GM06990 (cell line): ENCODE measurements at regions not wholly inside any gene's neighbourhood (a gene's known extent, or its start where the extent isn't known, plus 50 kb on each side); places are given as distances from the start of the nearest gene placed in this dataset.
"Not testable (repeated sequence)": the region's sequence is repeated elsewhere in the genome, so short reads cannot be mapped to it uniquely, and the experiment has no call there.

Source experiments
- DNase-seq: peaks from one replicate; pipeline ENCODE4 v3.0.0-alpha.2; 2011; ENCODE audit not compliant: insufficient read length; ENCODE audit errors: extremely low read depth
- H3K27me3 ChIP-seq: replicated peaks from 2 replicates; pipeline ENCODE4 v1.6.0; 2011; ENCODE audit warnings: low read length; ENCODE audit not compliant: control insufficient read depth, insufficient read depth
- H3K36me3 ChIP-seq: 2 replicates; pipeline ENCODE4 v1.5.1; 2011; ENCODE audit warnings: low read length; ENCODE audit not compliant: control insufficient read depth, insufficient read depth
- H3K4me3 ChIP-seq: replicated peaks from 2 replicates; pipeline ENCODE4 v1.5.1; 2011; ENCODE audit warnings: low read depth, mild to moderate bottlenecking, control low read depth, low read length
- TF ChIP-seq, protein P1 (sequence below): IDR thresholded peaks from 2 replicates; pipeline ENCODE4 v1.5.1; 2011; ENCODE audit warnings: low read length, control low read depth, mild to moderate bottlenecking, inconsistent platforms; ENCODE audit not compliant: insufficient read depth, poor library complexity, severe bottlenecking

DNA sequence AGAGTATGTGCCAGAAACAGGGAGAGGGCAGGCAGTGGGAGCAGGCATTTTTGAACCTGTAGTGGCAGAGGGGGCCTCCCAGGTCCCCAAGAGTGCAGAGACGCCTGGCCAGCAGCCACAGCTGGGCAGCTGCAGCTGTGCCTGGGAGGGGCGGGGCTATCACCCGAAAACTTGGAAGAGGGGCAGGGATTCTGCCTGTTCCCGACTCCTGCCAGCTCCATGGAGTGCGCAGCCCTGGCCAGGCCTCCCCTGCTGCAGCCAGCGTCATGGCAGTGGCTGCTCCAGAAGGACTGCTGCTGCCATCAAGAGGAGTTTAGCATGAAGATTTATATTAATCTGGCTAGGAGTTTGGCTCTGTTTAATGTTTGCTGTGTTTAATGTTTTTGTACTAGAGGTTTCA is 532.1 kb upstream of the PITX2 start:
- TF ChIP-seq, protein P1, sequence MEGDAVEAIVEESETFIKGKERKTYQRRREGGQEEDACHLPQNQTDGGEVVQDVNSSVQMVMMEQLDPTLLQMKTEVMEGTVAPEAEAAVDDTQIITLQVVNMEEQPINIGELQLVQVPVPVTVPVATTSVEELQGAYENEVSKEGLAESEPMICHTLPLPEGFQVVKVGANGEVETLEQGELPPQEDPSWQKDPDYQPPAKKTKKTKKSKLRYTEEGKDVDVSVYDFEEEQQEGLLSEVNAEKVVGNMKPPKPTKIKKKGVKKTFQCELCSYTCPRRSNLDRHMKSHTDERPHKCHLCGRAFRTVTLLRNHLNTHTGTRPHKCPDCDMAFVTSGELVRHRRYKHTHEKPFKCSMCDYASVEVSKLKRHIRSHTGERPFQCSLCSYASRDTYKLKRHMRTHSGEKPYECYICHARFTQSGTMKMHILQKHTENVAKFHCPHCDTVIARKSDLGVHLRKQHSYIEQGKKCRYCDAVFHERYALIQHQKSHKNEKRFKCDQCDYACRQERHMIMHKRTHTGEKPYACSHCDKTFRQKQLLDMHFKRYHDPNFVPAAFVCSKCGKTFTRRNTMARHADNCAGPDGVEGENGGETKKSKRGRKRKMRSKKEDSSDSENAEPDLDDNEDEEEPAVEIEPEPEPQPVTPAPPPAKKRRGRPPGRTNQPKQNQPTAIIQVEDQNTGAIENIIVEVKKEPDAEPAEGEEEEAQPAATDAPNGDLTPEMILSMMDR: no peak
- H3K36me3 ChIP-seq: no peaks in the 10 kb centered on the region
- DNase-seq: no peak
- H3K27me3 ChIP-seq: no peaks in the 10 kb centered on the region
- no peak overlapping the region for H3K4me3 ChIP-seq

DNA sequence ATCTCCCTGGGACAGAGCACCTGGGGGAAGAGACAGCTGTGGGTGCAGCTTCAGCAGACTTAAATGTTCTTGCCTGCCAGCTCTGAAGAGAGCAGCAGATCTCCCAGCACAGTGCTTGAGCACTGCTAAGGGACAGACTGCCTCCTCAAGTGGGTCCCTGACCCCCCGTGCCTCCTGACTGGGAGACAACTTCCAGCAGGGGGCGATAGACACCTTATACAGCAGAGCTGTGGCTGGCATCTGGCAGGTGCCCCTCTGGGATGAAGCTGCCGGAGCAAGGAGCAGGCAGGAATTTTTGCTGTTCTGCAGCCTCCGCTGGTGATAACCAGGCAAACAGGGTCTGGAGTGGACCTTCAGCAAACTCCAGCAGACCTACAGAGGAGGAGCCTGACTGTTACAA is 541.7 kb upstream of the PITX2 start:
- not testable (repeated sequence) for H3K36me3 ChIP-seq, H3K27me3 ChIP-seq, H3K4me3 ChIP-seq, DNase-seq
- TF ChIP-seq, protein P1: peak; percentile 70

DNA sequence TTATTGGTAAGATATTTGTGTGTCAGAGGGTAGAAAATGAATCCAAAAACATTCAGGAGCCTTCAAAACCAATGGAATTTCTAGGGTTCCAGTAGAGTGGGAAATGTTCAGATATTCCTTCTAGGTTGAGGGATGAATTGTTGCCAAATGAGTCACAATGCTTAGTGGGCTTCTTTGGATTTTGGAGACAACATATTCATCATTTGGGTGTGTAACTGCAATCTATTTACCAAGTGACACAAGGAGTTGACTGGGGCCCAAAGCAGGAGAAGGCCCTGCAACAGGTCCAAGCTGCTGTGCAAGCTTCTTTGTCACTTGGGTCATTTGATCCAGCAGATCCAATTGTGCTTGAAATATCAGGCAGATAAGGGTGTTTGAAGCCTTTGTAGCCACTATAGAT is 551.5 kb upstream of the PITX2 start:
- no peaks in the 10 kb centered on the region for H3K36me3 ChIP-seq
- H3K27me3 ChIP-seq: no peaks in the 10 kb centered on the region
- H3K4me3 ChIP-seq: no peak overlapping the region
- TF ChIP-seq, protein P1: no peak
- no peak for DNase-seq

- H3K36me3 ChIP-seq: no peaks in the 10 kb centered on the region
- no peaks in the 10 kb centered on the region for H3K27me3 ChIP-seq
- TF ChIP-seq, protein P1: no peak
- H3K4me3 ChIP-seq: no peak overlapping the region
- DNase-seq: no peak
These were observed 555.4 kb upstream of the PITX2 start for GRCh38 chr4:111178231-111178630.

GRCh38 chr4:111187108-111187507 is 564.2 kb upstream of the PITX2 start:
- no peaks in the 10 kb centered on the region for H3K36me3 ChIP-seq
- DNase-seq: no peak
- H3K27me3 ChIP-seq: no peaks in the 10 kb centered on the region
- TF ChIP-seq, protein P1: no peak
- H3K4me3 ChIP-seq: no peak overlapping the region

GRCh38 chr4:111198446-111198845 is 575.6 kb upstream of the PITX2 start:
- H3K36me3 ChIP-seq: no peaks in the 10 kb centered on the region
- TF ChIP-seq, protein P1: no peak
- DNase-seq: no peak

More at GRCh38 chr4:111198446-111198845, 575.6 kb upstream of the PITX2 start:
- H3K27me3 ChIP-seq: no peaks in the 10 kb centered on the region
- H3K4me3 ChIP-seq: no peak overlapping the region
